Adipocyte (in vitro differentiated cells): ENCODE measurements at regions not wholly inside any gene's neighbourhood (a gene's known extent, or its start where the extent isn't known, plus 50 kb on each side); places are given as distances from the start of the nearest gene placed in this dataset.

Experiments used
- DNase-seq: peaks from one replicate; pipeline ENCODE4 v3.0.0-alpha.2; 2015; ENCODE audit warnings: low read depth
- H3K27me3 ChIP-seq: replicated peaks from 2 replicates; pipeline ENCODE4 v1.7.0; 2013; ENCODE audit warnings: mild to moderate bottlenecking, low read length, moderate library complexity; ENCODE audit not compliant: control insufficient read depth, insufficient read depth
- H3K36me3 ChIP-seq: 2 replicates; pipeline ENCODE4 v1.7.0; 2013; ENCODE audit warnings: low read length, mild to moderate bottlenecking, moderate library complexity; ENCODE audit not compliant: control insufficient read depth, insufficient read depth, severe bottlenecking
- H3K4me1 ChIP-seq: 2 replicates; pipeline ENCODE4 v1.7.0; 2013; ENCODE audit warnings: mild to moderate bottlenecking, low read length, moderate library complexity; ENCODE audit not compliant: control insufficient read depth, insufficient read depth
- H3K4me3 ChIP-seq: 2 replicates; pipeline ENCODE4 v1.7.0; 2013; ENCODE audit warnings: mild to moderate bottlenecking, low read length, moderate library complexity
- H3K9ac ChIP-seq: 2 replicates; pipeline ENCODE4 v1.7.0; 2013; ENCODE audit warnings: mild to moderate bottlenecking, low read length, moderate library complexity
- H3K9me3 ChIP-seq: 2 replicates; pipeline ENCODE4 v1.7.0; 2013; ENCODE audit warnings: mild to moderate bottlenecking, low read length, moderate library complexity; ENCODE audit not compliant: control insufficient read depth

DNA sequence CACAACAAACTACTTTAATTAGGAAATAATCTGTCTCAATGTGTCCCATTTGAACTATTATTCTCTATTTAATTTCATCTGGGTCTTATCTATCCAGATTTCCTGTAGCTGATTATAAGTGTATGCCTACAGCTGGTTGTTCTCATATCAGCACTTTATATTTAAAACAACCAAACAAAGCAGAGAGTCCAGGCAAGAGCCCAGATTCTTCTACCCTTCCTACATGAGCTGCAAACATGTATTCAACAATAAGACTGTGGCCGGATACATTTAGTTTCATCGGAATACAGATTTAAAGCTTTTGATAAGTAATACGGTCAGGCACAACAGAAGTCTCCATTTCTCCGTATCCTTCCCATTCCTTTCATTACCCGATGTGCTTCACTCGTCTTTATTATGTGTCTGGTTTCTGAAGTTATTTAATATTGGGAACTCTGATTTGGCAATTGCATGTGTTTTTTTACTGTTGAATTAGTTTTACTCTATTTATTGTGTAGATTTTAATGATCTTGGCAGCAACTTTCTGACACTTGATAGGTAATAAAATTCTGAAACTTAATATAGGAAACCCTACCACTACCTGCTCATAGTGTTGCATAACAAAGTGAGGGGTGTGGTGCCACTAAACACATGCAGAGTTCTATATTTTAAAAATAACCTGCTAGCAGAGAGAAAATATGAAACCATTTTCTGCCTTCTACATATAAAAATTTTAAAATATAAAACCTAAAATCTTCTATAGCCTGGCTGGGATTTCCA is 653.5 kb upstream of the PTCHD4 start:
- no peaks in the 10 kb centered on the region for H3K27me3 ChIP-seq
- H3K36me3 ChIP-seq: no peaks in the 10 kb centered on the region
- H3K9ac ChIP-seq: peak overlapping the region; percentile 51
- DNase-seq: no peak
- peaks cover 26% of the 10 kb centered on the region for H3K4me1 ChIP-seq
- H3K9me3 ChIP-seq: no peaks in the 10 kb centered on the region
- peak overlapping the region; percentile 42 for H3K4me3 ChIP-seq

DNA sequence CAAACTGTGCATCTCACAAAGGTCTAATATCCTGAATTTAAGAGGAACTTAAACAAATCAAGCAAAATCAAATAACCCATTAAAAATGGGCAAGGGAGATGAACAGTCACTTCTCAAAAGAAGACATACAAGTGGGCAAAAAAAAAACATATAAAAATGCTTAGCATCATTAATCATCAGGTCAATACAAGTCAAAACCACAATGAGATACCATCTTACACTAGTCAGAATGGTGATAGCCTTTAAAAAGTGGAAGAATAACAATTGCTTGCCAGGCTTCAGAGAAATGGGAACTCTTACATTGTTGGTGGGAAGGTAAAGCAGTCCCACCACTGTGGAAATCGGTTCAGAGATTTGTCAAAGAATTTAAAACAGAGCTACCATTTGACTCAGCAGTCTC is 646.7 kb upstream of the PTCHD4 start:
- DNase-seq: no peak
- H3K4me1 ChIP-seq: peaks cover 8% of the 10 kb centered on the region

DNA sequence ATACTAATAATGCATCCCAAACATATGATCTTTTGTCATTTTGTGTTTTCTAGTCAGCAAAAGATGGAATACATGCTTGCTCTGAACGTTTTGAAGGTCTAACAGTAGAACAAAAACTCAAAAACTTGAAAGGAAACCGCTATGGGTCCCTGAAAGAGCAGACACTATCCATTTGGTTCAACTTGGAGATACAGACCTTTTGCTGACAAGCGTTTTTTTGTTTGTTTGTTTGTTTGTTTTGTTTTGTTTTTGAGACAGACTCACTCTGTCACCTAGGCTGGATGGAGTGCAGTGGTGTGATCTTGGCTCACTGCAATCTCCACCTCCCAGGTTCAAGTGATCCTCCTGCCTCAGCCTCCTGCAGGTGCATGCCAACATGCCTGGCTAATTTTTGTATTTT is 644.3 kb upstream of the PTCHD4 start:
- Histone ChIP-seq H3K4me1 (peaks cover 8% of the 10 kb centered on the region), H3K27me3 (no peaks in the 10 kb centered on the region), H3K4me3 (no peak overlapping the region), H3K9me3 (peaks cover 7% of the 10 kb centered on the region), H3K9ac (no peak overlapping the region), H3K36me3 (no peaks in the 10 kb centered on the region)
- no peak for DNase-seq

More for the DNA sequence above, 646.7 kb upstream of the PTCHD4 start:
- no peaks in the 10 kb centered on the region for H3K36me3 ChIP-seq
- peaks cover 7% of the 10 kb centered on the region for H3K9me3 ChIP-seq
- no peak overlapping the region for H3K4me3 ChIP-seq
- no peaks in the 10 kb centered on the region for H3K27me3 ChIP-seq
- no peak overlapping the region for H3K9ac ChIP-seq

DNA sequence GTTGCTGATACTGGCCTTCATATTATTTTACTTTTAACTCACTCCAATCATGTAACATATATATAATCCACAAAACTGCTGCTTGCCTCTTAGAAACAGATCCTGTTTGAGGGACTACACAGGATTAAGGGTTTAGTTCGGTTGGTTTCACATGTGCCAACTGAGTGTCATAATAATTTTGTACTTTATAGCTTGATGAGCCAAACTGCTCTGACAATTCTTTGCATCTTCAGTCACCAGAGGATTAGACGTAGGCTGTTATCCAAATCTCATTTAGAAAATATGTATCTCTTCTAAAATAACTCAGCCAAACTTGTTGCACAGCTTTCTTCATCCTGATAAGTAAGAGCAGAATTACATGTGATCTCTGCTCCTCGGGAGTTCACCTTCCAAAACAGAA is 643.6 kb upstream of the PTCHD4 start:
- Histone ChIP-seq H3K27me3 (no peaks in the 10 kb centered on the region), H3K9me3 (peaks cover 7% of the 10 kb centered on the region), H3K36me3 (no peaks in the 10 kb centered on the region), H3K9ac (no peak overlapping the region), H3K4me1 (peaks cover 8% of the 10 kb centered on the region), H3K4me3 (no peak overlapping the region)
- peak; percentile 18 for DNase-seq

DNA sequence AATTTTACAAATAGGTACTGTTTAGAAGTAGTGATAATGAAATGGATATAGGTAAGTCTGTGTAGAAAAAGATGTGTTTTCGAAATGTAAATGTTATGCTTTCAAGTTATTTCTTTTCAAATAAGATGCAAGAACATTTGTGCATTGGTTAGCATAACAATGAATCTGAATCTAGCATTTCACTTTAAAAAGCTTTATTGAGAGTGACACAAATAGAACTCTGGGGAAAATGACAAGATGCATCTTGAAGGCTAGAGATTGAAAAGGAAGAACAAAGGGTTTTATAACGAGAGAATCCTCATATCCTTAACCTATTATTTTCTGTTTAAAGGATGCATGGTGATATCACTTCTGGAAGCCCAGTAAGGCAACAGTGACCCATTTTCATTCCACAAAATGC is 639.9 kb upstream of the PTCHD4 start:
- no peak for DNase-seq
- H3K4me1 ChIP-seq: peaks cover 14% of the 10 kb centered on the region
- H3K9ac ChIP-seq: no peak overlapping the region
- no peaks in the 10 kb centered on the region for H3K36me3 ChIP-seq
- no peak overlapping the region for H3K4me3 ChIP-seq
- H3K9me3 ChIP-seq: no peaks in the 10 kb centered on the region
- no peaks in the 10 kb centered on the region for H3K27me3 ChIP-seq

DNA sequence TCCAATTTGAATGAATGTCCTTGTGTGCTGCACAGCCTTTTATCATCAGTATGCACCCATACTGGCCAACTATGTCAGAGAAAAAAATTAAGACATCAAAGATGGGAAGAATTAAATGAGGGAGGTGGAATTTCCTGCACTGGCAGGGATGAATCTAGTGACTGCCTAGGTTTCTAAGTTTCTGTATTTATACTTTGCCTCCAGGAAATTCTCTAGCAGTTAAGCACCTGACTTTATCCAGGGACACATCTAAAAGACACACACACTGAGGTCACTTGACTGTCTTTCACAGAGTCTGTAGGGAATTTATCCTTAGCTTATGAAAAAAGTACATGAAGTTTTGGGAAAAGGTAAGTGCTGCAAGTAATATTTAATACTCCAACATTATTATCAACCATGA is 636.5 kb upstream of the PTCHD4 start:
- no peak for DNase-seq
- Histone ChIP-seq H3K4me1 (peaks cover 20% of the 10 kb centered on the region), H3K27me3 (no peaks in the 10 kb centered on the region), H3K4me3 (peak overlapping the region; percentile 40), H3K9ac (no peak overlapping the region), H3K36me3 (no peaks in the 10 kb centered on the region), H3K9me3 (no peaks in the 10 kb centered on the region)

DNA sequence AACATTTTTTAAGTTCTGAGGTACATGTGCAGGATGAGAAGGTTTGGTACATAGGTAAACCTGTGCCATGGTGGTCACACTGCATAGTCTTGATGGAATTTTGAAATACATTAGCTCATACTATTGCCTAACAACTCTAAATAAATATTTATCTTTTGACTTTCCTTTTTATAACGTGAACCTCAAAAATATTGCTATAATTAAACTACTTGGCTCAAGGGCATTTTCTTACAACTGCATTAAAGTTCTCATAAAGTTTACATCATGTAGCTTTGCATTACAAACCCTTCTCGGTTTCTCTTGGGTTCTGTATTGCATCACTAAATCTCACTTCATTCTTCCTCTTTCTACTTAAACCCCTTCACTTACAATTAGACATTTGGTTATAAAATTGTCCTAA is 636.0 kb upstream of the PTCHD4 start:
- Histone ChIP-seq H3K36me3 (no peaks in the 10 kb centered on the region), H3K4me3 (peak overlapping the region; percentile 40), H3K9me3 (no peaks in the 10 kb centered on the region), H3K27me3 (no peaks in the 10 kb centered on the region), H3K4me1 (peaks cover 20% of the 10 kb centered on the region), H3K9ac (no peak overlapping the region)
- DNase-seq: peak; percentile 87

DNA sequence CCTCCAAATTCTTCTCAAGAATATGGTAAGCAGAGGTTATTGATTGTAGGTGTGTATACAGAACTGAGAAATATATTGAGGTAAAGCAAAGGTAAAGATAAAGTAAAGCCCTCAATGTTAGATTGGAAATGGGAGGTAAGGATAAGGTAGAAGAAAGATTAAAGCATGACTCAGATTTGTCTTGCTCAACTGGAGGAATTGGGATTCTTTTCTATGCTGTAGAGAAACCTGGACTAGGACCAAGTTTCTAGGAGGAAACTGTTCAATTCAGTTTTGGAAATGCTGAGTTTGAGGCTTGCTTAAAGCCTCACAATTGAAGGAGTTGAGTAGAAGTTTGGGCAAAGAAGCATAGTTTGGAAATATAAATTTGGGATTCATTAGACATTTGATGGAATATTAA is 634.0 kb upstream of the PTCHD4 start:
- peak; percentile 76 for DNase-seq
- Histone ChIP-seq H3K27me3 (no peaks in the 10 kb centered on the region), H3K36me3 (no peaks in the 10 kb centered on the region), H3K4me1 (peaks cover 20% of the 10 kb centered on the region), H3K9me3 (no peaks in the 10 kb centered on the region), H3K4me3 (no peak overlapping the region), H3K9ac (no peak overlapping the region)

DNA sequence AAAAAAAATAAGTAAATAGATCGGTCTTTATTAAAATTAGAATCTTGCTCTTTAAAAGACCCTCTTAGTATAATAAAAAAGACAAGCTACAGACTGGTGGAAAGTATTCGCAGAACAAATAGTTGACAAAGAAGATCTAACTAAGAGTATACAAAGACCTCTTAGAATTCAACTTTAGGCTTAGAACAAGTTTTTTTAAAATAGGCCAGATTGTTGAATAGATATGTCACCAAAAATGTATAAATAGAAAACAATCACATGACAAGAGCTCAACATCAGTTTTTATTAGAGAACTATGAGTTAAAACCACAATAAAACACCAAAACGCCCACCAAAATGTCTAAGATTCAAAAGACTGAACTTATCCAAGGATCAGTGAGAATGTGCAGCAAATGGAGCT is 632.7 kb upstream of the PTCHD4 start:
- DNase-seq: peak; percentile 19
- no peaks in the 10 kb centered on the region for H3K36me3 ChIP-seq
- no peaks in the 10 kb centered on the region for H3K27me3 ChIP-seq
- no peaks in the 10 kb centered on the region for H3K9me3 ChIP-seq
- H3K4me1 ChIP-seq: peaks cover 20% of the 10 kb centered on the region
- no peak overlapping the region for H3K4me3 ChIP-seq
- H3K9ac ChIP-seq: no peak overlapping the region

DNA sequence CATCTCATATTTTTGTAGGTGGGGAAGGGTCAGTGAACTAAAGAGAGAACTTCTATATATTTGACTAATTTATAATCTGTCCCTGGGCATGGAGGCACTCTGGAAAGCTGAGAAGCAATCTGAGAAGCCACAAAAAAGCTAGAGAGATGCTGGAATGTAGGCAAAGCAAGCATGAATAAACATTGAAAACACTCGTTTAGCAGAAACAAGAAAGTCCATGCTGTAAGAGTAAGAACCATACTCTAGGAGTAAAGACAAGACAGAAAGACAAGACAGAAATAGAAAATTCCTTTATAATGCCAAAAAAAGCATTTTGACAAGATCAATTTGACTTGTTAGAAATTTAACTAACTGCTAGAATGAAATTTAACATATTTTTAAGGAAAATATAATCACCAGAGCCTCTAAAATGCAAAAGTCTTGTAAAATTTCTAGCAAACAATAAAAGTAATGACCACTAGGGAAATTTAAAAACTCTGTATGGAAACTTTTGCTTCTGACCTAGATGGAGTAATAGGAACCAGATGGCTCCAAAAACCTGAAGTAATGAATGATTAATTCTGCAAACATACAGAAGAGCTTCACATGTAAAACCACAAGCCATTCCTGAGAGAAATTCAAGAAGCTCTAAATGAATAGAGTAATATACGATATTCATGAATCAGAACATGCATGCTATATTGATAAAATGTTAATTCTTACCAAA is 625.7 kb upstream of the PTCHD4 start:
- peaks cover 29% of the 10 kb centered on the region for H3K4me1 ChIP-seq
- peak; percentile 92 for DNase-seq
- H3K27me3 ChIP-seq: no peaks in the 10 kb centered on the region
- H3K36me3 ChIP-seq: no peaks in the 10 kb centered on the region
- peak overlapping the region; percentile 4 for H3K4me3 ChIP-seq
- H3K9me3 ChIP-seq: no peaks in the 10 kb centered on the region
- H3K9ac ChIP-seq: peak overlapping the region; percentile 60

DNA sequence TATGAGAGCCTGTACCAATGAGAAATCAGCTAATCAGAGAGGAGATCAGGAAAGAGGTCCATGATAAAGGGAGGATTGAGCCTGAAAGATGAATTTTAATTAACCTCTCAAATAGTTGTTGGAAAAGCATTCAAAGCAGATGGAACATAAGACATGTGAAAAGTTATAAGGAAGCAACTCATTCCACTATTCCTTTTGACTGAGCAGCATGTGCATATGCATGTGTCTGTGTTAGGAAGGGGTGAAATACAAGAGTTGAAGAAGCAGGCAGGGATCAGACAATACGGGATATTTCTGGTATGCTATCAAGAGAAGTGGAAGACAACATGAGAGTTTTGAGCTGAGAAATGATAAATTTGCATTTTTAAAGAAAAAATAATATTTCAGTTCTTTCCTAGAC is 624.8 kb upstream of the PTCHD4 start:
- Histone ChIP-seq H3K27me3 (no peaks in the 10 kb centered on the region), H3K9ac (peak overlapping the region; percentile 60), H3K4me1 (peaks cover 29% of the 10 kb centered on the region), H3K4me3 (peak overlapping the region; percentile 4), H3K9me3 (peaks cover 8% of the 10 kb centered on the region), H3K36me3 (no peaks in the 10 kb centered on the region)
- DNase-seq: no peak
